BJ (cell line): ENCODE measurements at regions not wholly inside any gene's neighbourhood (a gene's known extent, or its start where the extent isn't known, plus 50 kb on each side); places are given as distances from the start of the nearest gene placed in this dataset.

Source experiments
- CTCF ChIA-PET: fragments of 350-600 bp; formaldehyde crosslinking; extraction: SDS; loops from one replicate; lab custom pipeline; 2021; ENCODE audit warnings: antibody characterized with exemption, inconsistent platforms; lab: Yijun Ruan, JAX
- POLR2A ChIA-PET: fragments of 300-600 bp; sonication (Branson Sonifier 250); formaldehyde crosslinking; extraction: SDS; loops from one replicate; lab custom pipeline; 2021; ENCODE audit warnings: antibody characterized with exemption; lab: Charles Lee
- DNase-seq: peaks from one replicate; pipeline ENCODE4 v3.0.0-alpha.2; 2011; ENCODE audit warnings: low read depth
- H3K27me3 ChIP-seq: 2 replicates; pipeline ENCODE4 v1.6.0; 2011; ENCODE audit warnings: low read length; ENCODE audit not compliant: control insufficient read depth, insufficient read depth
- H3K36me3 ChIP-seq: 2 replicates; pipeline ENCODE4 v1.5.1; 2011; ENCODE audit warnings: low read length; ENCODE audit not compliant: control insufficient read depth, insufficient read depth
- H3K4me3 ChIP-seq: 2 replicates; pipeline ENCODE4 v1.5.1; 2011; ENCODE audit warnings: low read depth, mild to moderate bottlenecking, control low read depth, low read length
- CTCF ChIP-seq: IDR thresholded peaks from 2 replicates; pipeline ENCODE4 v1.5.1; 2011; ENCODE audit warnings: low read depth, mild to moderate bottlenecking, control low read depth, inconsistent platforms, low read length, moderate library complexity; ENCODE audit not compliant: insufficient read depth

- POLR2A ChIA-PET: no interaction called here
- no peak for DNase-seq
- TF ChIP-seq CTCF: no peak
- CTCF ChIA-PET: no interaction called here
- Histone ChIP-seq H3K4me3 (no peak overlapping the region), H3K27me3 (peaks cover 8% of the 10 kb centered on the region; the same call in 1 of the 2 replicates), H3K36me3 (no peaks in the 10 kb centered on the region)
These were observed 92.0 kb upstream of the LINGO1 start for GRCh38 chr15:77724715-77725114.

- Histone ChIP-seq H3K27me3 (peaks cover 9% of the 10 kb centered on the region; the same call in 1 of the 2 replicates), H3K36me3 (no peaks in the 10 kb centered on the region), H3K4me3 (no peak overlapping the region)
- ChIA-PET CTCF (no interaction called here), POLR2A (no interaction called here)
- DNase-seq: no peak
- no peak for TF ChIP-seq CTCF
These were observed 91.0 kb upstream of the LINGO1 start for GRCh38 chr15:77723756-77724155.

GRCh38 chr15:77722759-77723460, 90.2 kb upstream of the LINGO1 start:
- DNase-seq: no peak
- Histone ChIP-seq H3K27me3 (peaks cover 8% of the 10 kb centered on the region; the same call in 1 of the 2 replicates), H3K4me3 (no peak overlapping the region), H3K36me3 (no peaks in the 10 kb centered on the region)
- TF ChIP-seq CTCF: no peak
- POLR2A ChIA-PET: no interaction called here
- CTCF ChIA-PET: no interaction called here

GRCh38 chr15:77721963-77722362, 89.3 kb upstream of the LINGO1 start:
- Histone ChIP-seq H3K4me3 (no peak overlapping the region), H3K27me3 (peaks cover 8% of the 10 kb centered on the region; the same call in 1 of the 2 replicates), H3K36me3 (no peaks in the 10 kb centered on the region)
- POLR2A ChIA-PET: no interaction called here
- CTCF ChIA-PET: no interaction called here
- DNase-seq: no peak
- TF ChIP-seq CTCF: no peak

GRCh38 chr15:77720655-77721054, 87.9 kb upstream of the LINGO1 start:
- CTCF ChIA-PET: interaction anchor here (0.6 to 1.0 kb wide), 2 partner anchors 8 to 457 kb away, joined by 3 read pairs; no protein-coding TSS in a partner anchor
- DNase-seq: no peak

More at GRCh38 chr15:77720655-77721054, 87.9 kb upstream of the LINGO1 start:
- Histone ChIP-seq H3K4me3 (no peak overlapping the region), H3K36me3 (no peaks in the 10 kb centered on the region), H3K27me3 (peaks cover 12% of the 10 kb centered on the region)
- TF ChIP-seq CTCF: no peak
- POLR2A ChIA-PET: no interaction called here
